OCI-LY1 (cell line): ENCODE measurements at regions not wholly inside any gene's neighbourhood (a gene's known extent, or its start where the extent isn't known, plus 50 kb on each side); places are given as distances from the start of the nearest gene placed in this dataset.

ENCODE experiments used
- EZH2 ChIP-seq: fragments of 200-600 bp; sonication (generic), shearing (Covaris generic); IDR thresholded peaks from 2 replicates; pipeline ENCODE4 v1.8.0; 2017; ENCODE audit warnings: borderline replicate concordance, mixed run types, mild to moderate bottlenecking, antibody characterized with exemption, low read length, moderate library complexity, mixed read lengths
- TF ChIP-seq, protein P1 (sequence below): fragments of 200-600 bp; sonication (generic), shearing (Covaris generic); IDR thresholded peaks from 2 replicates; pipeline ENCODE4 v1.5.1; 2017; ENCODE audit warnings: mild to moderate bottlenecking, antibody characterized with exemption, low read length, moderate library complexity, mixed read lengths

DNA sequence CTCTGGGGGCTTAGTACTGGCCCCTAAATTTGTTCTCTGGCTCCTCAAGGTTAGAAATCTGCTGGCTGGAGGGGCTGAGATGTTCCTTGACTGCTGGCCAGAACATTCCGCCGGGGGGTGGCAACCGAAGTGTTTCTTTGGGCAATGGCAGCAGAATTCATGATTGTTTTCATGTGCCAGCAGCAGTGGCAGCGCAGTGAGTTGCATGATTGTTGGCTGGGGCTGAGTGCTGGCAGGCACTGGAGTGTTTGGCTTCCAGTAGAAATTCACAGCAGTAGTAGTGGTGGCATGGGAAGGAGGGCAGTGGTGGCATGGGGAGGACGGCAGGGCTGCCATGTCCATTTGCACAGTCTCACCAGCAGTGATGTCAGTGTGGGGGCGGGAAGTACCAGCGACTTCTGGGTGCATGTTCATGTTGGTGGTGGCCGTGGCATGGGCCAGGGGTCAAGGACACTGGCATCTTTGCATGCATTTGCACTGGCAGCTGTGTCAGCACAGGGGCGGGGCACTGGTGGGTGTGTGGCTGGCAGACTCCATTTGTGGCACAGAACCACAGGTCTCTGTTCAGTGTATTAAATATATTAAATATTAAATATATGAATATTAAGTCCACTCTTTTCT, 130.6 kb upstream of the CDH7 start:
- no peak for TF ChIP-seq EZH2
- TF ChIP-seq, protein P1, sequence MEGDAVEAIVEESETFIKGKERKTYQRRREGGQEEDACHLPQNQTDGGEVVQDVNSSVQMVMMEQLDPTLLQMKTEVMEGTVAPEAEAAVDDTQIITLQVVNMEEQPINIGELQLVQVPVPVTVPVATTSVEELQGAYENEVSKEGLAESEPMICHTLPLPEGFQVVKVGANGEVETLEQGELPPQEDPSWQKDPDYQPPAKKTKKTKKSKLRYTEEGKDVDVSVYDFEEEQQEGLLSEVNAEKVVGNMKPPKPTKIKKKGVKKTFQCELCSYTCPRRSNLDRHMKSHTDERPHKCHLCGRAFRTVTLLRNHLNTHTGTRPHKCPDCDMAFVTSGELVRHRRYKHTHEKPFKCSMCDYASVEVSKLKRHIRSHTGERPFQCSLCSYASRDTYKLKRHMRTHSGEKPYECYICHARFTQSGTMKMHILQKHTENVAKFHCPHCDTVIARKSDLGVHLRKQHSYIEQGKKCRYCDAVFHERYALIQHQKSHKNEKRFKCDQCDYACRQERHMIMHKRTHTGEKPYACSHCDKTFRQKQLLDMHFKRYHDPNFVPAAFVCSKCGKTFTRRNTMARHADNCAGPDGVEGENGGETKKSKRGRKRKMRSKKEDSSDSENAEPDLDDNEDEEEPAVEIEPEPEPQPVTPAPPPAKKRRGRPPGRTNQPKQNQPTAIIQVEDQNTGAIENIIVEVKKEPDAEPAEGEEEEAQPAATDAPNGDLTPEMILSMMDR = no peak
